ENCODE measurements at regions not wholly inside any gene's neighbourhood (a gene's known extent, or its start where the extent isn't known, plus 50 kb on each side); places are given as distances from the start of the nearest gene placed in this dataset.

DNA sequence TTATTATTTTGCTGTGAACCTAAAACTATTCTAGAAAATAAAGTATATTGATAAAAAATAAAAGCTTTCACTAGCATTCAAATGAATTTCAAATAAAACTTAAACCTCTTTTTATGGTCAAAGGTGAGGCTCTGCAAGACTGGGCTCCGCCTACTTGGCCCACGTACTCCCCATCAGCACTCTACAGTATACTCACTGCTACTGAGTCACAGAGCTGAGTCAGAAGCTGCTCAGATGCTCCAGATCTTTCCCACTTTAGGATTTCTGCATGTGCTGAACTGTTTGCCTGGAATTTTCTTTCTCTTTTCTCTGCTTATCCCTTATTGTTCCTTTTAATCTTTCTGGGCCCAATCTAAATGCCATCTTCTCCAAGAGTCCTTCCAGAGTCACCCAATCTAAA, 331.9 kb upstream of the CCNG1 start:
- no peak overlapping the region for H2BK15ac ChIP-seq (ENCODE audit: low read depth, low read length)
- no peak overlapping the region for H3K18ac ChIP-seq (ENCODE audit: insufficient read length, low read depth, low read length)
- no peaks in the 10 kb centered on the region for H3K27me3 Mint-ChIP-seq (ENCODE audit: low read depth)
- H3K27me3 ChIP-seq (ENCODE audit: insufficient read depth, low read length): no peaks in the 10 kb centered on the region
- H2BK12ac ChIP-seq (ENCODE audit: insufficient read length, low read depth, low read length): no peak overlapping the region
- no peak overlapping the region for H3K4me2 ChIP-seq (ENCODE audit: insufficient read depth, insufficient read length, low read length)
- H4K91ac ChIP-seq (ENCODE audit: insufficient read length, low read depth, low read length): no peak overlapping the region
- H4K8ac ChIP-seq (replicated peaks; ENCODE audit: insufficient read length, low read depth, low read length): no peak overlapping the region
- H3K79me2 ChIP-seq (ENCODE audit: insufficient read depth, low read length): no peaks in the 10 kb centered on the region
- H3K79me1 ChIP-seq (ENCODE audit: insufficient read depth, low read depth, low read length, poor library complexity, severe bottlenecking): no peaks in the 10 kb centered on the region
- H3K4me3 Mint-ChIP-seq: no peak overlapping the region
- H2BK20ac ChIP-seq (ENCODE audit: low read depth, low read length, poor library complexity, severe bottlenecking): no peak overlapping the region
- H3T11ph ChIP-seq (ENCODE audit: low read length): no peak overlapping the region
- no peaks in the 10 kb centered on the region for H3K9me3 ChIP-seq (ENCODE audit: control insufficient read depth, low read depth, low read length)
- no CpG with 5 or more reads among the region's 2 CpGs for WGBS (ENCODE audit: extremely low coverage, insufficient read length, low lambda C conversion rate)
- peaks cover 10 to 14% of the 10 kb centered on the region in 2 experiments for H3K4me1 Mint-ChIP-seq
- no peak overlapping the region for H3K27ac Mint-ChIP-seq
- H2AK5ac ChIP-seq (ENCODE audit: insufficient read length, low read length): no peak overlapping the region
- TF ChIP-seq, protein P1, sequence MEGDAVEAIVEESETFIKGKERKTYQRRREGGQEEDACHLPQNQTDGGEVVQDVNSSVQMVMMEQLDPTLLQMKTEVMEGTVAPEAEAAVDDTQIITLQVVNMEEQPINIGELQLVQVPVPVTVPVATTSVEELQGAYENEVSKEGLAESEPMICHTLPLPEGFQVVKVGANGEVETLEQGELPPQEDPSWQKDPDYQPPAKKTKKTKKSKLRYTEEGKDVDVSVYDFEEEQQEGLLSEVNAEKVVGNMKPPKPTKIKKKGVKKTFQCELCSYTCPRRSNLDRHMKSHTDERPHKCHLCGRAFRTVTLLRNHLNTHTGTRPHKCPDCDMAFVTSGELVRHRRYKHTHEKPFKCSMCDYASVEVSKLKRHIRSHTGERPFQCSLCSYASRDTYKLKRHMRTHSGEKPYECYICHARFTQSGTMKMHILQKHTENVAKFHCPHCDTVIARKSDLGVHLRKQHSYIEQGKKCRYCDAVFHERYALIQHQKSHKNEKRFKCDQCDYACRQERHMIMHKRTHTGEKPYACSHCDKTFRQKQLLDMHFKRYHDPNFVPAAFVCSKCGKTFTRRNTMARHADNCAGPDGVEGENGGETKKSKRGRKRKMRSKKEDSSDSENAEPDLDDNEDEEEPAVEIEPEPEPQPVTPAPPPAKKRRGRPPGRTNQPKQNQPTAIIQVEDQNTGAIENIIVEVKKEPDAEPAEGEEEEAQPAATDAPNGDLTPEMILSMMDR (conservative IDR thresholded peaks at IDR 0.05): no peak
- H3K14ac ChIP-seq (ENCODE audit: insufficient read depth, low read length): no peak overlapping the region
- H3K23me2 ChIP-seq (ENCODE audit: insufficient read length, low read depth, low read length, poor library complexity, severe bottlenecking): no peaks in the 10 kb centered on the region
- no peak overlapping the region for H2AFZ ChIP-seq (ENCODE audit: low read length)
- H3K9me3 Mint-ChIP-seq: no peaks in the 10 kb centered on the region
- H3K23ac ChIP-seq (ENCODE audit: insufficient read length, low read depth, low read length): no peak overlapping the region
- no peaks in the 10 kb centered on the region for H4K20me1 ChIP-seq (ENCODE audit: control insufficient read depth, insufficient read depth, insufficient read length)
- no peak overlapping the region for H3K9ac ChIP-seq (ENCODE audit: extremely low read depth, insufficient read length, low read length)
- H3K4me1 ChIP-seq (ENCODE audit: insufficient read depth, low read length): no peaks in the 10 kb centered on the region; the same call in 1 of the 2 replicates
- H3K27ac ChIP-seq (ENCODE audit: insufficient read length, low read depth, low read length): no peak overlapping the region
- H3K4ac ChIP-seq (ENCODE audit: low read depth, low read length): no peak overlapping the region
- no peak for DNase-seq
- H3K36me3 Mint-ChIP-seq (ENCODE audit: insufficient read depth in 1 of 3, low read depth in 3 of 3): no peaks in the 10 kb centered on the region
- no peak overlapping the region for H3K56ac ChIP-seq (ENCODE audit: insufficient read length, low read depth, low read length)
- no peak overlapping the region for H2BK5ac ChIP-seq (ENCODE audit: insufficient read length, low read length)
- no peak overlapping the region for H2BK120ac ChIP-seq (ENCODE audit: low read depth, low read length, poor library complexity, severe bottlenecking)
- H4K5ac ChIP-seq (ENCODE audit: insufficient read length, low read depth, low read length): no peak overlapping the region
